ENCODE measurements at regions not wholly inside any gene's neighbourhood (a gene's known extent, or its start where the extent isn't known, plus 50 kb on each side); places are given as distances from the start of the nearest gene placed in this dataset.

DNA sequence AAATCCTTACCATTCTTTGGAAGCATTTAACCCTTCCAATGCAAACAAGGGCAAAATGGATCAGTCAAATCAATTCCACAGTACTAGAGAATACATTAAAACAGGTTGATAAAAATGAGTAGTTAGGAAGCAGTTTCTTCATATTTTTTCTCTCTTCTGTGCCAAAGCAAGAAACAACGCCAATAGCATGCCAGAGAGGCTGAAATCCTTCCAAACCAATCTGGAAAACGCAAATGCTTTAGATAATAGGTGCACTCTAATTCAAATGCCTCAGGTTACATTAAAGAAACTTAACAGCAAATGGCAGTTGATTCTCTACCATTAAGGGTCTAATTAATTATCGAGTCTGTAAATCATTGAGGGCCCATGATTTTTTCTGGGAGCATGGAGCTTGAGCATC, 755.2 kb downstream of the C6orf118 start:
- H3K27ac ChIP-seq: no peak overlapping the region
- WGBS: 54% methylated on average over 3 of the region's 3 CpGs
- no peaks in the 10 kb centered on the region for H3K36me3 ChIP-seq
- no peaks in the 10 kb centered on the region for H3K4me1 ChIP-seq
- H3K4me3 ChIP-seq: no peak overlapping the region
- no peak for DNase-seq (ENCODE audit: low spot score in 2 of 2)
- no peaks in the 10 kb centered on the region for H3K27me3 ChIP-seq
- no peaks in the 10 kb centered on the region for H3K9me3 ChIP-seq
- TF ChIP-seq EP300 (IDR thresholded peaks at IDR 0.05) (no peak), POLR2A (IDR thresholded peaks at IDR 0.05) (no peak), POLR2AphosphoS5 (IDR thresholded peaks at IDR 0.05) (no peak)
- TF ChIP-seq, protein P1, sequence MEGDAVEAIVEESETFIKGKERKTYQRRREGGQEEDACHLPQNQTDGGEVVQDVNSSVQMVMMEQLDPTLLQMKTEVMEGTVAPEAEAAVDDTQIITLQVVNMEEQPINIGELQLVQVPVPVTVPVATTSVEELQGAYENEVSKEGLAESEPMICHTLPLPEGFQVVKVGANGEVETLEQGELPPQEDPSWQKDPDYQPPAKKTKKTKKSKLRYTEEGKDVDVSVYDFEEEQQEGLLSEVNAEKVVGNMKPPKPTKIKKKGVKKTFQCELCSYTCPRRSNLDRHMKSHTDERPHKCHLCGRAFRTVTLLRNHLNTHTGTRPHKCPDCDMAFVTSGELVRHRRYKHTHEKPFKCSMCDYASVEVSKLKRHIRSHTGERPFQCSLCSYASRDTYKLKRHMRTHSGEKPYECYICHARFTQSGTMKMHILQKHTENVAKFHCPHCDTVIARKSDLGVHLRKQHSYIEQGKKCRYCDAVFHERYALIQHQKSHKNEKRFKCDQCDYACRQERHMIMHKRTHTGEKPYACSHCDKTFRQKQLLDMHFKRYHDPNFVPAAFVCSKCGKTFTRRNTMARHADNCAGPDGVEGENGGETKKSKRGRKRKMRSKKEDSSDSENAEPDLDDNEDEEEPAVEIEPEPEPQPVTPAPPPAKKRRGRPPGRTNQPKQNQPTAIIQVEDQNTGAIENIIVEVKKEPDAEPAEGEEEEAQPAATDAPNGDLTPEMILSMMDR (IDR thresholded peaks at IDR 0.05): no peak

DNA sequence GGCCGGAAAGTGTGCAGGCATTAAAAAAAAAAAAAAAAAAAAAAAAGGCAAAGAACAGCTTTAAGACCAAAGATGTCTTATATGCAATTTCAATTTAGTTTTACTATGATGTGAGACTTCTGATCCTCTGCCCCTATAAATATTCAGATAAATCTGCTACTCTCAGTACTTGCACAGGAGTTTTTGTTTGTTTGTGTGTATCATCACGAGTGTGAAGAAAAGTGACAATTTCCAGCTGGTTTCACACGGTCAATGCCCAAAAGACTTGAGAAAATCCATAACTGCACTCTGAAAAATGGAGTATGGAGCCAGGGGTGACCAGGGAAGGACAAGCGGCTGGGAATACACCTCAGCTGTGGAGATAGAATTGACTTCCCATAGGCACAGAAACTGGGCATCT, 757.7 kb downstream of the C6orf118 start:
- Histone ChIP-seq H3K36me3 (no peaks in the 10 kb centered on the region), H3K4me3 (no peak overlapping the region), H3K4me1 (no peaks in the 10 kb centered on the region), H3K9me3 (no peaks in the 10 kb centered on the region), H3K27me3 (no peaks in the 10 kb centered on the region), H3K27ac (no peak overlapping the region)
- TF ChIP-seq EP300 (IDR thresholded peaks at IDR 0.05) (no peak), POLR2AphosphoS5 (IDR thresholded peaks at IDR 0.05) (no peak), POLR2A (IDR thresholded peaks at IDR 0.05) (no peak)
- TF ChIP-seq, protein P1 (IDR thresholded peaks at IDR 0.05): no peak
- 83% methylated on average over 4 of the region's 4 CpGs for WGBS
- no peak for DNase-seq (ENCODE audit: low spot score in 2 of 2)

DNA sequence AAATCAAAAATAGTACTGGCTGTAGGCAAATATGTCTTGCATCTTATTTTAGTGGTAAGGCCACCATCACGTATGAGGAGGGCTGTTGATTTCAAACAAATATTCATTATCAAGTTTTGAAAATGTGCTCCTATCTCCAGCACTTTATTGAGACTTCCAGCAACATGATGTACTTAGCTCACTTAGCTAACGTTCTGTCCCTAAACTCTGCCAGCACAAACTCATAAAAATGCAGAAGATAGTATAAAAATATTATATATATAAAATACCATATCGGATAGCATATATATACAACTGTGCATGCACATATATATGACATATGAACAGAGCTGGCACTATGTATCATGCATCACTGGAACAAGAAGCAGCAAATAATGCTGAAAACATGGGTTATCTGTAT, 762.3 kb downstream of the C6orf118 start:
- Histone ChIP-seq H3K36me3 (no peaks in the 10 kb centered on the region), H3K9me3 (no peaks in the 10 kb centered on the region), H3K27ac (no peak overlapping the region), H3K4me1 (no peaks in the 10 kb centered on the region), H3K27me3 (no peaks in the 10 kb centered on the region), H3K4me3 (no peak overlapping the region)
- WGBS: 76% methylated on average over 3 of the region's 3 CpGs
- TF ChIP-seq POLR2A (IDR thresholded peaks at IDR 0.05) (no peak), EP300 (IDR thresholded peaks at IDR 0.05) (no peak), POLR2AphosphoS5 (IDR thresholded peaks at IDR 0.05) (no peak)
- TF ChIP-seq, protein P1 (IDR thresholded peaks at IDR 0.05): no peak
- no peak for DNase-seq (ENCODE audit: low spot score in 2 of 2)

DNA sequence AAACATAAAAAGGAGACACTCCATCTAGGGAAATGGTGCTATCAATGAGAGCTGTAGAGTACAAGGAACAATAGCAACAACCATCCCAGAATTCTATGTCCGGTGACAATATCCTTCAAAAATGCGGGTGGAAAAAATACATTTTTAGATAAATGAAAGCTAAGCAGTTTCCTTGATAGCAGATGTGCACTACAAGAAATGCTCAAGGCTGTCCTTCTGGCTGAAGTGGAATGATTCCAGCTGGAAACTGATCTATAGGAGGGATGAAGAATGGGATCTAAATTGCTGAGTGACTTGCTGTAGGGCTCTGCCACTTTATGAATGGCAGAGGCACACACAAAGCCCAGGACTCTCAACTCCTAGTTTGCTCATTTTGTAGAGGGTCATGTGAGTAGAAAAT, 763.1 kb downstream of the C6orf118 start:
- H3K4me1 ChIP-seq: no peaks in the 10 kb centered on the region
- DNase-seq (ENCODE audit: low spot score in 2 of 2): no peak
- TF ChIP-seq POLR2AphosphoS5 (IDR thresholded peaks at IDR 0.05) (no peak), EP300 (IDR thresholded peaks at IDR 0.05) (no peak), POLR2A (IDR thresholded peaks at IDR 0.05) (no peak)
- TF ChIP-seq, protein P1 (IDR thresholded peaks at IDR 0.05): no peak
- H3K36me3 ChIP-seq: no peaks in the 10 kb centered on the region
- no peak overlapping the region for H3K4me3 ChIP-seq
- H3K27ac ChIP-seq: no peak overlapping the region
- no peaks in the 10 kb centered on the region for H3K9me3 ChIP-seq
- H3K27me3 ChIP-seq: no peaks in the 10 kb centered on the region
- WGBS: 33% methylated on average over 2 of the region's 2 CpGs

DNA sequence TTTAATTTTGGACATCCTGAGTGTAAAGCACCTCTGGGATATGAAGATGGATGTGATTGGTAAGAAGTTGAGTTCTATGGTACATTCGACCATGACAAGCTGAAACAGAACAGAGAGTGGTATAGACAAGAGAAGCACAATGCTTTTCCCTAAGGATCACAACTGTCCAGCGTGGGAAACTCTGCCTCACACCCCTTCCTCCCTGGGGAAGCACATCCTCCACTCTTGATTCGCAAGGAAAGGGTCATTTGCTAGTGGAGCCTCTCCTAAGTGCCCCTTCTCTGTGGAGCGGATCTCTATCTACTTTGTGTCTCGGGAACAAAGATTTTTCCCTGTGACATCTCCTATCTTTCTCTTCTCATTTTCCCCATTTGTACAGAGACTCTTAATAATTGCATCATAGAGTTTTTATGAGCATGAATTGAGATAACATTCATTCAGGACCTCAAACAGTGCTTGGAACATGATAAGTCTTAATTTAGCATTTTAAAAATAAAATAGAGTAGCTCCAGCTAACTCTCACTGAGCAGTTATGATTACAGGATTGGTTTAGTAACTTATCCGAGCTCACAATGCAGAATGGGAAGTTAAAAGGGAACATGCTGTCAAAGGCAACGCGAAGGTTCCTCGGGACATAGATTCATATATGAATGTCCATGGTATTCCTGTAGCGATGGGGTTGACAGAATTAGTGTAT, 775.2 kb downstream of the C6orf118 start:
- H3K27me3 ChIP-seq: no peaks in the 10 kb centered on the region
- no peaks in the 10 kb centered on the region for H3K4me1 ChIP-seq
- 85% methylated on average over 10 of the region's 10 CpGs for WGBS
- TF ChIP-seq POLR2A (IDR thresholded peaks at IDR 0.05) (no peak), POLR2AphosphoS5 (IDR thresholded peaks at IDR 0.05) (no peak), EP300 (IDR thresholded peaks at IDR 0.05) (no peak)
- TF ChIP-seq, protein P1 (IDR thresholded peaks at IDR 0.05): no peak
- H3K27ac ChIP-seq: no peak overlapping the region
- no peaks in the 10 kb centered on the region for H3K36me3 ChIP-seq
- no peak for DNase-seq (ENCODE audit: low spot score in 2 of 2)
- no peak overlapping the region for H3K4me3 ChIP-seq
- no peaks in the 10 kb centered on the region for H3K9me3 ChIP-seq
